ENCODE measurements at regions not wholly inside any gene's neighbourhood (a gene's known extent, or its start where the extent isn't known, plus 50 kb on each side); places are given as distances from the start of the nearest gene placed in this dataset.

DNA sequence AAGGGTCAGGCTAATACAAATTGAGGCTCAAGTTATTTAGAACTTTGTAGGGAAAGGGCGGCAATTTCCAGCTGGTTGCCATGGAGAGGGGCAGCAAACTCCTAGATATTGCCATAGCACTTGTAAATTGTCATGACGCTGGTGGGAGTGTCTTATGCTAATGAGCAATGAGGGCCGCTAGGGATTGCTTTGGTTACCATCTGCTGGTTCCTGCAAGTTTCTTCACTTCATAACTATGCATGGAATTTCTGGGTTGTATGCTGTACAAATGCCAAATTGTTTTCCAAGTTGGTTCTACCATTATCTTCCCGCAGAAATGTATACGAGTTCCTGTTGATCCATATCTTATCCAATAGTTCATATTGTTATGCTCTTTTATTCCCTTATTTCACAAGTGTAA is 1339.4 kb downstream of the EFNB2 start:
- TF ChIP-seq TEAD4 (IDR thresholded peaks at IDR 0.05): peak; percentile 88
- no peak for TF ChIP-seq EP300 (IDR thresholded peaks at IDR 0.05; ENCODE audit: borderline replicate concordance)
- TF ChIP-seq, protein P1, sequence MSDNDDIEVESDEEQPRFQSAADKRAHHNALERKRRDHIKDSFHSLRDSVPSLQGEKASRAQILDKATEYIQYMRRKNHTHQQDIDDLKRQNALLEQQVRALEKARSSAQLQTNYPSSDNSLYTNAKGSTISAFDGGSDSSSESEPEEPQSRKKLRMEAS (IDR thresholded peaks at IDR 0.05): no peak
- no peak for TF ChIP-seq YY1 (IDR thresholded peaks at IDR 0.05; ENCODE audit: low read depth)
- no peak for TF ChIP-seq CEBPB (IDR thresholded peaks at IDR 0.05)
- no peak for TF ChIP-seq EGR1 (IDR thresholded peaks at IDR 0.05)
- TF ChIP-seq FOXM1 (IDR thresholded peaks at IDR 0.05; ENCODE audit: borderline replicate concordance, low read depth): no peak
